NCI-H748 (cell line): ENCODE measurements at regions not wholly inside any gene's neighbourhood (a gene's known extent, or its start where the extent isn't known, plus 50 kb on each side); places are given as distances from the start of the nearest gene placed in this dataset.
A peak's percentile ranks its signal among the peaks of the same experiment; 100 is the strongest.
"Not testable (repeated sequence)": the region's sequence is repeated elsewhere in the genome, so short reads cannot be mapped to it uniquely, and the experiment has no call there.

Source experiments
- DNase-seq: peaks from one replicate; lab custom pipeline; 2025; ENCODE audit not compliant: unreplicated experiment; lab: John Stamatoyannopoulos, UW

GRCh38 chr4:187389420-187389819, 606.2 kb upstream of the ZFP42 start:
- no peak for DNase-seq

- DNase-seq: no peak
Observed at GRCh38 chr4:187390646-187391045, 604.9 kb upstream of the ZFP42 start.

GRCh38 chr4:187393531-187394344, 601.8 kb upstream of the ZFP42 start:
- no peak for DNase-seq

GRCh38 chr4:187396106-187396505, 599.5 kb upstream of the ZFP42 start:
- no peak for DNase-seq

- DNase-seq: not testable (repeated sequence)
Observed at GRCh38 chr4:187408447-187408846, 587.1 kb upstream of the ZFP42 start.

GRCh38 chr4:187413564-187414358, 581.8 kb upstream of the ZFP42 start:
- no peak for DNase-seq

- DNase-seq: no peak
Observed at GRCh38 chr4:187414716-187415115, 580.9 kb upstream of the ZFP42 start.

- DNase-seq: no peak
Observed at GRCh38 chr4:187415231-187415630, 580.3 kb upstream of the ZFP42 start.

GRCh38 chr4:187416216-187416615, 579.4 kb upstream of the ZFP42 start:
- DNase-seq: no peak

- no peak for DNase-seq
Observed at GRCh38 chr4:187417721-187418120, 577.9 kb upstream of the ZFP42 start.

- DNase-seq: no peak
Observed at GRCh38 chr4:187422655-187423054, 572.9 kb upstream of the ZFP42 start.

GRCh38 chr4:187424636-187425035, 570.9 kb upstream of the ZFP42 start:
- no peak for DNase-seq

GRCh38 chr4:187426511-187426910, 569.1 kb upstream of the ZFP42 start:
- no peak for DNase-seq

- no peak for DNase-seq
Observed at GRCh38 chr4:187432310-187432709, 563.3 kb upstream of the ZFP42 start.

GRCh38 chr4:187433141-187433540, 562.4 kb upstream of the ZFP42 start:
- peak; percentile 8 for DNase-seq

- DNase-seq: peak; percentile 6
Observed at GRCh38 chr4:187436251-187436650, 559.3 kb upstream of the ZFP42 start.

GRCh38 chr4:187444061-187444460, 551.5 kb upstream of the ZFP42 start:
- no peak for DNase-seq

- DNase-seq: no peak
Observed at GRCh38 chr4:187449702-187450101, 545.9 kb upstream of the ZFP42 start.

GRCh38 chr4:187451776-187452175, 543.8 kb upstream of the ZFP42 start:
- DNase-seq: no peak

GRCh38 chr4:187460016-187460415, 535.6 kb upstream of the ZFP42 start:
- no peak for DNase-seq

GRCh38 chr4:187464573-187464972, 531.0 kb upstream of the ZFP42 start:
- no peak for DNase-seq

- DNase-seq: no peak
Observed at GRCh38 chr4:187467224-187467623, 528.3 kb upstream of the ZFP42 start.
